Natural killer cell treated with Interleukin-12 subunit alpha and Interleukin-12 subunit beta and Interleukin-15 and Interleukin-18, amount 100 ng/mL, for 72 hours (primary cell): ENCODE measurements at regions not wholly inside any gene's neighbourhood (a gene's known extent, or its start where the extent isn't known, plus 50 kb on each side); places are given as distances from the start of the nearest gene placed in this dataset.

Experiments
- ATAC-seq, 2 donors: fragments of 150-1000 bp; cut with Tn5 transposase in 1 of 2; sonication (Bioruptor Pico), chemical (Tn5 transposase) in 1 of 2; 2 replicates each; pipeline ENCODE4 v1.10.0; 2021
- DNase-seq: peaks from one replicate; pipeline ENCODE4 v3.0.0; 2022; ENCODE audit warnings: low spot score
- H3K27ac Mint-ChIP-seq, 2 donors: 1 replicate in 1 of 2; 2 replicates in 1 of 2; pipeline ENCODE4 v1.8.0; 2022; ENCODE audit warnings: mixed read lengths in 2 of 2, mild to moderate bottlenecking in 1 of 2, moderate library complexity in 1 of 2
- H3K27me3 Mint-ChIP-seq, 2 donors: 1 replicate in 1 of 2; 2 replicates in 1 of 2; pipeline ENCODE4 v1.8.0; 2022; ENCODE audit warnings: mixed read lengths in 2 of 2
- H3K36me3 Mint-ChIP-seq: one replicate; pipeline ENCODE4 v1.8.0; 2022; ENCODE audit warnings: mixed read lengths
- H3K4me1 Mint-ChIP-seq, 2 donors: 1 replicate in 1 of 2; 2 replicates in 1 of 2; pipeline ENCODE4 v1.8.0; 2022; ENCODE audit warnings: low read depth in 2 of 2, mixed read lengths in 2 of 2, mild to moderate bottlenecking in 1 of 2
- H3K4me3 Mint-ChIP-seq: one replicate; pipeline ENCODE4 v1.8.0; 2022; ENCODE audit warnings: mixed read lengths
- H3K9me3 Mint-ChIP-seq: 2 replicates; pipeline ENCODE4 v1.8.0; 2022; ENCODE audit warnings: mixed read lengths

GRCh38 chr6:90409700-90410099 is 113.1 kb upstream of the BACH2 start:
- Mint-ChIP-seq H3K27me3 (no peaks in the 10 kb centered on the region), H3K9me3 (no peaks in the 10 kb centered on the region), H3K27ac (peak overlapping the region in 1 of 2 donors; percentile 4), H3K4me1 (peaks cover 51 to 62% of the 10 kb centered on the region in 2 donors), H3K4me3 (no peak overlapping the region), H3K36me3 (no peaks in the 10 kb centered on the region)
- no peak for ATAC-seq
- DNase-seq = no peak

DNA sequence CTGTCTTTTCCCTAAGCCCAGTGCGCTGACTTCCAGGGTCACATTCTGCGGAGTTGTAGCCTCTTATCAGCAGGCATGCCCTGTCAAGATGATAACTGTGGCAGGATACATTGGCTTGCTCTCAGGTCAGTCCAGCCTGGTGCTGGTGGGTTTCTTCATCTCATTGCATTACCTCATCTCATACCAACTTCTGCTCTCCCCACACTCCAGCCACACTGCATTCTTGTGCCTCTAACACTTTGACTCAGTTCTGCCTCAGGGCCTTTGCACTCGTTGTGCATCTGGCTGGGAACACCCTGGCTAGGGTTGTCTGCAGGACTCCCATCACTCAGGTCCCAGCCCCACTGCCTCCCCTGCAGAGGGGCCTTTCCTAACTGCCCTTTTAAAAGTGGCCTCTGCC is 110.3 kb upstream of the BACH2 start:
- no peaks in the 10 kb centered on the region for H3K9me3 Mint-ChIP-seq
- DNase-seq (no peak), ATAC-seq (peak in 1 of 2 donors; percentile 45)
- H3K4me3 Mint-ChIP-seq = peak overlapping the region; percentile 58
- H3K4me1 Mint-ChIP-seq = peaks cover 58 to 59% of the 10 kb centered on the region in 2 donors
- H3K27ac Mint-ChIP-seq = peak overlapping the region; percentile 51 to 62
- H3K27me3 Mint-ChIP-seq = no peaks in the 10 kb centered on the region
- no peaks in the 10 kb centered on the region for H3K36me3 Mint-ChIP-seq

DNA sequence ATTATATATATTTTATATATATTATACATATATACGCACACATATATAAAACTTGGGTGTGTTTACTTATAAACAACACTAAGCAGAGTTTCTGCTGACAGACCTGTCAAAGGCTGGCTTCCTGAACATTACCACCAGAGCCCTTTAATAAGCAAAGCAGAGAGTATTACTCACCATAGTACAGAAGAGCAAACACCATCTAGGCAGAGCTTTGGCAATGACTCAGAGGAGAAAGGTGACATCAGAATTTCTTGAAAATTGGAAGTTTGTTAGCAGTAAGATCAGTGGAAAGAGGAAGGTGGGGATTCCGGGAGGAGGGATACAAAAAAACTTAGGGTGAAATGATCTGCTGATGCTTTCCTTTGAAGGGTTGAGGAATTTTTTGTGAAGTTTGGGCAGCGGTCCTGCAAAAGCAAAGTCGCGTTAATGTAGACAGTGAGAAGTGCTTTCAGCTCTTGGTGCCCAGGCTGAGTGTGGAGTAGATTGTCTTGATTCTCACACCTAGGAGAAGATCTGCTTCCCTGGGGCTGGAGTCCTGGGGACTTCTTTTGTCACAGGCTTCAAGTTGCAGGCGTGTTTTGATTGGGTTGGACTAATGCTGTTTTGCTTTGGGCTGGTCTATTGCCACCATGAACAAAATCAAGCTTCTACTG is 109.6 kb upstream of the BACH2 start:
- no peaks in the 10 kb centered on the region for H3K9me3 Mint-ChIP-seq
- H3K4me3 Mint-ChIP-seq = peak overlapping the region; percentile 58
- ATAC-seq (peak; percentile 79 to 80), DNase-seq (no peak)
- H3K36me3 Mint-ChIP-seq = no peaks in the 10 kb centered on the region
- no peaks in the 10 kb centered on the region for H3K27me3 Mint-ChIP-seq
- H3K27ac Mint-ChIP-seq = peak overlapping the region; percentile 51 to 62
- peaks cover 54 to 55% of the 10 kb centered on the region in 2 donors for H3K4me1 Mint-ChIP-seq

- Mint-ChIP-seq H3K4me1 (peaks cover 55 to 56% of the 10 kb centered on the region in 2 donors), H3K4me3 (peak overlapping the region; percentile 49), H3K27me3 (no peaks in the 10 kb centered on the region), H3K27ac (peak overlapping the region; percentile 46 to 63), H3K36me3 (no peaks in the 10 kb centered on the region), H3K9me3 (no peaks in the 10 kb centered on the region)
- ATAC-seq (no peak), DNase-seq (no peak)
Observed at GRCh38 chr6:90403489-90404381, 107.1 kb upstream of the BACH2 start.

- peaks cover 65% of the 10 kb centered on the region in 2 donors for H3K4me1 Mint-ChIP-seq
Observed at GRCh38 chr6:90402831-90403192, 106.2 kb upstream of the BACH2 start.

GRCh38 chr6:90401933-90402830 is 105.5 kb upstream of the BACH2 start:
- no peaks in the 10 kb centered on the region for H3K36me3 Mint-ChIP-seq
- peak; percentile 62 for DNase-seq

More at GRCh38 chr6:90402831-90403192, 106.2 kb upstream of the BACH2 start:
- Mint-ChIP-seq H3K27me3 (no peaks in the 10 kb centered on the region), H3K4me3 (peak overlapping the region; percentile 49), H3K9me3 (no peaks in the 10 kb centered on the region), H3K36me3 (no peaks in the 10 kb centered on the region), H3K27ac (peak overlapping the region; percentile 46 to 63)
- DNase-seq (no peak), ATAC-seq (no peak)

GRCh38 chr6:90399970-90400369 is 103.3 kb upstream of the BACH2 start:
- DNase-seq = peak; percentile 69

More at GRCh38 chr6:90401933-90402830, 105.5 kb upstream of the BACH2 start:
- no peaks in the 10 kb centered on the region for H3K9me3 Mint-ChIP-seq
- peaks cover 0 to 2% of the 10 kb centered on the region in 2 donors for H3K27me3 Mint-ChIP-seq
- peak; percentile 52 to 55 for ATAC-seq
- peaks cover 68 to 70% of the 10 kb centered on the region in 2 donors for H3K4me1 Mint-ChIP-seq
- peak overlapping the region; percentile 50 for H3K4me3 Mint-ChIP-seq
- H3K27ac Mint-ChIP-seq = peak overlapping the region; percentile 46 to 63

DNA sequence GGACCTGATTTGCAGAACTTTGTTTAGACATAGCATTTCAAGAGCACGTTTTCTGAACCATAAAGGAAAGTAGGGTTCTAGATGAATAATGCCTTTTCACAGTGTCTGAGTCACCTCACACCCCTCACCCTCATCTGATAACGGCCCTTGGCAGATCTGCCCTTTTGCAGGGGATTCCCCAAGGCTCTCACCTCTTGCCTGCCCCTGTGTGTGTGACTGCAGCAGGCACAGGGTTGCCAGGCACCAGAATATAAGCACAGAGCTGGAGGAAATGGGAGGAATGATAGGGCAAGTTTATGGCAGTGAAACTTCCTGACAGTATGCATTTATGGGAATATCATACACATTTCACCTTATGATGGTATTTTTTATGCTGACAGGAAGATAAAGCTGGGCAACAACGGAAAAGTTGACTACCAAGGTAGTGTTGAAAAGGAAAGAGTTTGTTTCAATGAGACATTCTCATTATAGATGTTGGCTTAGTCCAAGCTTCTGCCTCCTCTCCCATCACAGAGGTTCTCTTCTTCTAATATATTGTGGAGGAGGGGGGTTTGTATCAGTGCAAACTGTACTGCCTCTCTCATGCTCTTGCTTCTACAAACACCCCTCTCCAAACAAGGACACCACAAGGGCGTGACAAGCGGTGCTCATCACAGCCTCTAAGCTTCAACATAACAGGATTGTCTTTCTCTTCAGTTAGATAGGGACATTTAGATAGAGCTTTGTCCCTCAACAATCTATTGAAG is 101.5 kb upstream of the BACH2 start:
- no peaks in the 10 kb centered on the region for H3K36me3 Mint-ChIP-seq
- peaks cover 60 to 66% of the 10 kb centered on the region in 2 donors for H3K4me1 Mint-ChIP-seq
- H3K4me3 Mint-ChIP-seq = peak overlapping the region; percentile 34
- DNase-seq (peak; percentile 91), ATAC-seq (peak; percentile 96)
- peak overlapping the region; percentile 61 to 74 for H3K27ac Mint-ChIP-seq
- H3K27me3 Mint-ChIP-seq = peaks cover 6 to 8% of the 10 kb centered on the region in 2 donors
- no peaks in the 10 kb centered on the region for H3K9me3 Mint-ChIP-seq

More at GRCh38 chr6:90399970-90400369, 103.3 kb upstream of the BACH2 start:
- Mint-ChIP-seq H3K27ac (peak overlapping the region; percentile 45 to 54), H3K4me3 (peak overlapping the region; percentile 23), H3K4me1 (peaks cover 65 to 69% of the 10 kb centered on the region in 2 donors), H3K27me3 (peaks cover 6 to 8% of the 10 kb centered on the region in 2 donors), H3K9me3 (no peaks in the 10 kb centered on the region), H3K36me3 (no peaks in the 10 kb centered on the region)
- no peak for ATAC-seq

DNA sequence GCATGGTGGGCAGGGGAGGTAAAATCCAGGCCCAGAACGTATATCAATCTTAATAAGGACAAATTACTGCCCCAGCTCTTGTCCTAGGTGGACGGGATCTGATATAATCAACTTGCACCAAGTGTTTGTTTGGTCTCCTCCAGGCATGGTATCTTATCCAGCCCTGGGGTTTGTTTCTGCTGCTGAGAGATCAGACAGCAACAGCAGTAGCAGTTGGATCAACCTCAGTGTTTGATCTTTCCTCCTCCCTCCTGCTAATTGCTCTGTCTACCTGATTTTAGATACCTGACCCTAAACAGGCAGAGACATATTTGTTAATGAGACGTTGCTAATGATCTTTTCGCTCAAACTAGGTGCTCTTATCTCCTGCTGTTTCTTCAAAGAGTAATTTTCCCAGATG is 100.4 kb upstream of the BACH2 start:
- Mint-ChIP-seq H3K4me3 (peak overlapping the region; percentile 34), H3K9me3 (no peaks in the 10 kb centered on the region), H3K27ac (peak overlapping the region; percentile 61 to 74), H3K27me3 (peaks cover 6 to 8% of the 10 kb centered on the region in 2 donors), H3K4me1 (peaks cover 54 to 62% of the 10 kb centered on the region in 2 donors), H3K36me3 (no peaks in the 10 kb centered on the region)
- ATAC-seq = no peak
- DNase-seq = no peak

DNA sequence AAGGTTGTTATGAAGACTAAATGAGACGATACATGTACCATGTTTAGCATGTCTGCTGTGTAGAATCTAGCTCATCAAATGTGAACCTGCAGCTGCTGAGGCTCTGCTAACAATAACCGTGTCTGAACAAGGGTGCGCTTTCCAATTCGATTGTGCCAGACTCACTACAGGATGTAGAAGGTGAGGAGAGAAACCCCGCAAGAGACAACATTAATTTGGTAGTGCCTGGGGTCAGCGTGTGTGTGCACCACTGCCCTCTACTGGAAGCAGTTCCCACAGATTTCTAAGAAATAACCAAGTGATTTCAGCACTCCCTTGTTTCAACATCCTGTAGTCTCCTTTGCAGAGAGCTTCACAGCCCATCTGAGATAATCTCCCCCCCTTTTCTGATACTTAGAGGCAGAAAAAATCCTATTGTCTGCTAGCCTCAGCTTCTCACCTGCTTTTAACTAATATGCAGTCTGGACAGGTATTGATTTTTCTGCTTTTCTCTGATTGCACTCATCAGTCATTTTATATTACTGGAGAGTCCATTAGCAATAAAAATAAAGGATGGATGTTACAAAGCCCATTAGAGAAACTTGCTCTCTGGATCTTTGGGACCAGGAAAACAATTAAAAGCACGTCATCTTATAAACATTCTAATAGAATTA is 96.7 kb upstream of the BACH2 start:
- peaks cover 6 to 8% of the 10 kb centered on the region in 2 donors for H3K27me3 Mint-ChIP-seq
- no peak overlapping the region for H3K27ac Mint-ChIP-seq
- ATAC-seq = peak; percentile 64 to 71
- no peaks in the 10 kb centered on the region for H3K36me3 Mint-ChIP-seq
- peaks cover 30 to 36% of the 10 kb centered on the region in 2 donors for H3K4me1 Mint-ChIP-seq
- peak; percentile 79 for DNase-seq
- no peaks in the 10 kb centered on the region for H3K9me3 Mint-ChIP-seq
- H3K4me3 Mint-ChIP-seq = no peak overlapping the region

DNA sequence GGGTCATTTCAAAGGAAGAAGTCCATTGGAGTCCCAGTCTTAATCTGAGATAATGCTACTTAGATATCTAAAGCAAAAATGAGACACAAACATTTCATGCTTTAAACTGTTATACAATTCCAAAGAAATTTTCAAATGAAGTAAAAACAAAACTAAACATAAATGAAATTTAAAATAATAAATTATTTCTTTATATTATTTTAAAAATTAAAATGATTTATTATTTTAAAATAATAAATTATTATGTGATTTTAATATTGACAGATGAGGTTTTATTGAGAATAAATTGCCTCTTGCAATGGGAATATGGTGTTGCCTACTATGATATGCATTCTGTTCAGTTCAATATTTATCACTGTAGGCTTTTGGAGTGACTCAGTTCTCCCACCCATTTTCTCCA is 93.7 kb upstream of the BACH2 start:
- Mint-ChIP-seq H3K4me3 (no peak overlapping the region), H3K27ac (no peak overlapping the region), H3K9me3 (no peaks in the 10 kb centered on the region), H3K4me1 (peaks cover 8 to 14% of the 10 kb centered on the region in 2 donors), H3K27me3 (peaks cover 4 to 13% of the 10 kb centered on the region in 2 donors), H3K36me3 (no peaks in the 10 kb centered on the region)
- DNase-seq (no peak), ATAC-seq (no peak)

DNA sequence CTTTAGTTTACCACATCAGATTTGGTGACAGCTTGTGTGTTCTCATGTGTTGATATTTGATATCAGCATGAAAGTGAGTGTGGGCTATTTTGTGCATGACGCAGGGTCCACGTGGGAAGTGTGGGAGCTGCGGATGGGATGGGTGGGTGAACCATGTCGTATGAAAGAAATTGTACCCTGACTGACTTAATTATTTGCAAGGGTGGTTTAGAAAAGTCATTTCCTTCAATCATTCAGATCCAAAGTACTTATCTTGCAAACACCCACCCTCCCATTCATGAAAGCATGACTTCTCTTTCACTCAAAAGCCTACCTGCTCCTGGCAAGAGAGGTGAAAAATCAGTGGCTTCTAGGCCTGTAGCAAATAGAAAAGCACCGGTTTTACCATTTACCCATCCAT is 91.8 kb upstream of the BACH2 start:
- Mint-ChIP-seq H3K27me3 (peaks cover 9 to 19% of the 10 kb centered on the region in 2 donors), H3K36me3 (no peaks in the 10 kb centered on the region), H3K4me1 (peaks cover 11 to 12% of the 10 kb centered on the region in 2 donors), H3K4me3 (no peak overlapping the region), H3K9me3 (no peaks in the 10 kb centered on the region), H3K27ac (no peak overlapping the region)
- no peak for DNase-seq
- no peak for ATAC-seq
